ENCODE measurements at regions not wholly inside any gene's neighbourhood (a gene's known extent, or its start where the extent isn't known, plus 50 kb on each side); places are given as distances from the start of the nearest gene placed in this dataset.

GRCh38 chr14:62645649-62646048 lies 399.6 kb downstream of the KCNH5 start:
- no TSS peak for BruUV-seq (replicated peaks)
- H3K4me1 ChIP-seq (ENCODE audit: insufficient read depth, low read length): no peaks in the 10 kb centered on the region
- FAIRE-seq: no peak

More at GRCh38 chr14:62645649-62646048, 399.6 kb downstream of the KCNH5 start:
- intact Hi-C loops (cut with micrococcal nuclease; ENCODE audit: unreplicated experiment) (no loop called here), in situ Hi-C loops (cut with HindIII; ENCODE audit: extremely low pct_ligation_motif_present, low pct_unique_long_range_greater_than_20kb) (no loop called here)
- no peak overlapping the region for H3K9ac ChIP-seq (ENCODE audit: insufficient read depth, low read depth, low read length)
- no peak for ATAC-seq
- H2AFZ ChIP-seq (ENCODE audit: low read length): no peak overlapping the region
- DNase-seq (ENCODE audit: low spot score): no peak
- no peaks in the 10 kb centered on the region for H3K36me3 ChIP-seq (replicated peaks in 1 of 2; ENCODE audit: control insufficient read depth in 1 of 2, insufficient read depth in 2 of 2, low read length in 2 of 2)
- no peak overlapping the region for H3K27ac ChIP-seq (ENCODE audit: extremely low read length, insufficient read depth, low read length)
- TF ChIP-seq, protein P1, sequence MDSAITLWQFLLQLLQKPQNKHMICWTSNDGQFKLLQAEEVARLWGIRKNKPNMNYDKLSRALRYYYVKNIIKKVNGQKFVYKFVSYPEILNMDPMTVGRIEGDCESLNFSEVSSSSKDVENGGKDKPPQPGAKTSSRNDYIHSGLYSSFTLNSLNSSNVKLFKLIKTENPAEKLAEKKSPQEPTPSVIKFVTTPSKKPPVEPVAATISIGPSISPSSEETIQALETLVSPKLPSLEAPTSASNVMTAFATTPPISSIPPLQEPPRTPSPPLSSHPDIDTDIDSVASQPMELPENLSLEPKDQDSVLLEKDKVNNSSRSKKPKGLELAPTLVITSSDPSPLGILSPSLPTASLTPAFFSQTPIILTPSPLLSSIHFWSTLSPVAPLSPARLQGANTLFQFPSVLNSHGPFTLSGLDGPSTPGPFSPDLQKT (CRISPR knock-in tag; IDR thresholded peaks at IDR 0.05; ENCODE audit: borderline replicate concordance): no peak
- TF ChIP-seq NFRKB (IDR thresholded peaks at IDR 0.05) (no peak), ARID5B (CRISPR knock-in tag; IDR thresholded peaks at IDR 0.05) (no peak), ATF1 (CRISPR knock-in tag; IDR thresholded peaks at IDR 0.05) (no peak), E2F5 (CRISPR knock-in tag; conservative IDR thresholded peaks at IDR 0.05) (no peak), ARID3A (IDR thresholded peaks at IDR 0.05; ENCODE audit: low read depth, low read length) (no peak), SMAD9 (CRISPR knock-in tag; IDR thresholded peaks at IDR 0.05) (no peak)
- no peak overlapping the region for H3K4me3 ChIP-seq (replicated peaks in 1 of 3; ENCODE audit: insufficient read depth in 1 of 3, low read depth in 2 of 3, low read length in 3 of 3)
- no peaks in the 10 kb centered on the region for H3K9me3 ChIP-seq (ENCODE audit: low read length)
- H3K27me3 ChIP-seq (ENCODE audit: control insufficient read depth in 1 of 2, insufficient read depth in 2 of 2, low read length in 2 of 2): no peaks in the 10 kb centered on the region
- H3K4me2 ChIP-seq (ENCODE audit: low read depth, low read length): no peak overlapping the region
- CTCF ChIA-PET (ENCODE audit: low intra/inter-chr PET ratio, low total read pairs): no interaction called here
- POLR2A ChIA-PET: no interaction called here
- no peaks in the 10 kb centered on the region for H3K79me2 ChIP-seq (ENCODE audit: insufficient read depth, low read length)
- 2% methylated on average over 3 of the region's 3 CpGs for WGBS (ENCODE audit: low lambda C conversion rate)
- no peaks in the 10 kb centered on the region for H4K20me1 ChIP-seq (ENCODE audit: insufficient read depth, low read length)

Small RNA genes in the stretch of these regions (small RNA-seq; reads per million reads assigned to genes)
- 0 reads per million in 3 experiments for gene AL389895.1 (ENCODE audit: insufficient read depth in 2 of 3, insufficient read length in 3 of 3, low read depth in 2 of 3, low replicate concordance in 1 of 3)

Data from HepG2 (cell line).